ENCODE measurements at regions not wholly inside any gene's neighbourhood (a gene's known extent, or its start where the extent isn't known, plus 50 kb on each side); places are given as distances from the start of the nearest gene placed in this dataset.

DNA sequence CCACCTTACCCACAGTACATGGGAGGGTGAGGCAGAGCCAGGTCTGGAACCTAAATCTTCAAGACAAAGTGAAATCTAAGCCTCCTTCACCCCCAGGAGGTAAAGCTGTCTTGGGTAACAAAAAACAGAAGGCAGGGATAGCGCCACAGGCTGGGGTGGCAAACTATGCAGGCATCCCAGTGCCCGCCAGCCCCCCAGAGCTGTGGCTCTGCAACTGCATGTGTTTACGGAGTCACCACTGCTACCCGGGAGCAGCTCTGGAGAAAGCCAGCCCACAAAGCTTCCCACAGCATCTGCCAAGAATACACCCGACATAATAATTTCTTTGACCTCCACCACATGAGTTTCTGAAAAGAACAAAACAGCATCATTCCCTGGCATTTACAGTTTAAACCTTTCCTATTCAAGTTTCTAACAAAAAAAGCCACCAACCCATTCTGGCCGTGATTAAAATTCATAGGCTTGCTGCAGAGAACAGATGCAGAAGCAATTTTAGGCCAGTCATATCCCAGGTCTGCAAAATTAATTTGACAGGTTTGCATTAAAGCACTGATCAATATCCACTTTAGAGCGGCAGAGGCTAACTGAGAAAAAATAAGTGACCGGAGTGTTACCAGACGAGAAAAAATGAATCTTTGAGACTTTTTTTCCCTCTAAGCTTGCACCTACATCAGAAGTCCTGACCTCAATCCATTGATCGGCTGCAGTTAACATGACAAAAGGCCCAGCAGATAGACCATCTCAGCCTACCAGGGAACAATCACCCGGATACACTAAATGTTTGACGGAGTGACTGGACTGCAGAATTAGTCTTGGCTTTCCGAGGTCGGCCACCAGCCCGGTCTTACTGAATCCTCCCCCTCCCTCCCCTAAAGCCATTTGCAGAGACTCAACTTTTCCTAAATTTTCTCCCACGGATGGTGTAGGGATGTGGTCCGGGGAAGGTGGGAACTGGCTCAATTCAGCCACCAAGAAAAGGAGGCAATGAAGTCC, 309.6 kb upstream of the SKOR2 start (continued):
- no peak for TF ChIP-seq MGA (IDR thresholded peaks at IDR 0.05)
- no peak for TF ChIP-seq ZNF717 (CRISPR knock-in tag; IDR thresholded peaks at IDR 0.05)
- no peak for TF ChIP-seq KAT7 (CRISPR knock-in tag; IDR thresholded peaks at IDR 0.05; ENCODE audit: borderline replicate concordance)
- TF ChIP-seq, protein P1, sequence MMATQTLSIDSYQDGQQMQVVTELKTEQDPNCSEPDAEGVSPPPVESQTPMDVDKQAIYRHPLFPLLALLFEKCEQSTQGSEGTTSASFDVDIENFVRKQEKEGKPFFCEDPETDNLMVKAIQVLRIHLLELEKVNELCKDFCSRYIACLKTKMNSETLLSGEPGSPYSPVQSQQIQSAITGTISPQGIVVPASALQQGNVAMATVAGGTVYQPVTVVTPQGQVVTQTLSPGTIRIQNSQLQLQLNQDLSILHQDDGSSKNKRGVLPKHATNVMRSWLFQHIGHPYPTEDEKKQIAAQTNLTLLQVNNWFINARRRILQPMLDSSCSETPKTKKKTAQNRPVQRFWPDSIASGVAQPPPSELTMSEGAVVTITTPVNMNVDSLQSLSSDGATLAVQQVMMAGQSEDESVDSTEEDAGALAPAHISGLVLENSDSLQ (IDR thresholded peaks at IDR 0.05): no peak
- TF ChIP-seq SPI1 (IDR thresholded peaks at IDR 0.05; ENCODE audit: borderline replicate concordance, low read depth, low read length): no peak
- no peak for TF ChIP-seq TSC22D4 (tag; IDR thresholded peaks at IDR 0.05)
- no peak for TF ChIP-seq BHLHE40 (IDR thresholded peaks at IDR 0.05; ENCODE audit: low read length)

Data from K562 (cell line).